GM12878 (cell line): ENCODE measurements at regions not wholly inside any gene's neighbourhood (a gene's known extent, or its start where the extent isn't known, plus 50 kb on each side); places are given as distances from the start of the nearest gene placed in this dataset.

Source experiments
- ATAC-seq: fragments of 200-7000 bp; cut with Tn5 transposase; 3 replicates; pipeline ENCODE4 v1.9.1; 2020; ENCODE audit warnings: mild to moderate bottlenecking, moderate library complexity
- BruUV-seq: library from RNA; stranded (reverse); fragments of 400-500 nt; replicated peaks from 2 replicates; lab custom pipeline; 2021; lab: Mats Ljungman, UMichigan
- CTCF ChIA-PET: fragments of 300-600 bp; sonication (Branson Sonifier 250); formaldehyde crosslinking; extraction: SDS; loops from one replicate; lab custom pipeline; 2021; ENCODE audit warnings: inconsistent platforms; lab: Yijun Ruan, JAX
- POLR2A ChIA-PET: fragments of 350-600 bp; formaldehyde crosslinking; extraction: SDS; loops from one replicate; lab custom pipeline; 2021; ENCODE audit warnings: inconsistent platforms; lab: Charles Lee
- RAD21 ChIA-PET: fragments of 300-600 bp; sonication (Branson Sonifier 250); formaldehyde crosslinking; loops from one replicate; lab custom pipeline; 2023; ENCODE audit warnings: antibody characterized with exemption; ENCODE audit not compliant: unreplicated experiment; lab: Charles Lee
- SMC1A ChIA-PET: fragments of 300-600 bp; sonication (Branson Sonifier 250); formaldehyde crosslinking; loops from one replicate; lab custom pipeline; 2023; ENCODE audit not compliant: unreplicated experiment, uncharacterized antibody; lab: Charles Lee
- DNase-seq: peaks from one replicate; pipeline ENCODE4 v3.0.0-alpha.2; 2011; ENCODE audit warnings: low read depth, low spot score
- FAIRE-seq: peaks from 3 replicates; lab custom pipeline; 2011; peaks lifted over from hg19 to GRCh38; lab: Jason Lieb, UNC
- H2AFZ ChIP-seq: 2 replicates; pipeline ENCODE4 v1.6.0; 2011; ENCODE audit warnings: low read depth, low read length, control low read depth; ENCODE audit not compliant: control insufficient read depth
- H3K27ac ChIP-seq: 2 replicates; pipeline ENCODE4 v1.5.1; 2011; ENCODE audit warnings: control low read depth; ENCODE audit not compliant: control insufficient read depth, insufficient read depth
- H3K27me3 ChIP-seq, 2 experiments: replicated peaks in 1 of 2; 2 replicates each; pipeline versions ENCODE4 v1.6.0 to v1.6.1; 2011; ENCODE audit warnings: low read length in 1 of 2; ENCODE audit not compliant: control insufficient read depth in 2 of 2, insufficient read depth in 2 of 2
- H3K36me3 ChIP-seq, 2 experiments: 2 replicates each; pipeline ENCODE4 v1.5.1; 2011; ENCODE audit warnings: low read length in 1 of 2; ENCODE audit not compliant: control insufficient read depth in 2 of 2, insufficient read depth in 2 of 2
- H3K4me1 ChIP-seq: 2 replicates; pipeline ENCODE4 v1.6.1; 2011; ENCODE audit warnings: mild to moderate bottlenecking, low read length, moderate library complexity, mixed read lengths; ENCODE audit not compliant: control insufficient read depth, insufficient read depth
- H3K4me2 ChIP-seq: 2 replicates; pipeline ENCODE4 v1.6.0; 2011; ENCODE audit warnings: control low read depth; ENCODE audit not compliant: control insufficient read depth, insufficient read depth
- H3K4me3 ChIP-seq: fragments of 200-600 bp; sonication (generic); 2 replicates; pipeline ENCODE4 v1.5.1; 2016
- H3K79me2 ChIP-seq: 2 replicates; pipeline ENCODE4 v1.6.0; 2011; ENCODE audit warnings: low read length; ENCODE audit not compliant: control insufficient read depth, insufficient read depth
- H3K9ac ChIP-seq: 2 replicates; pipeline ENCODE4 v1.8.0; 2011; ENCODE audit warnings: low read length, control low read depth, mixed read lengths; ENCODE audit not compliant: control insufficient read depth, insufficient read depth
- H3K9me3 ChIP-seq: replicated peaks from 3 replicates; pipeline ENCODE4 v1.5.1; 2011; ENCODE audit warnings: mild to moderate bottlenecking, low read length; ENCODE audit not compliant: control insufficient read depth, insufficient read depth
- H4K20me1 ChIP-seq: 2 replicates; pipeline ENCODE4 v1.6.0; 2011; ENCODE audit not compliant: control insufficient read depth, insufficient read depth
- ZNF384 ChIP-seq: IDR thresholded peaks from 2 replicates; pipeline ENCODE4 v1.6.1; 2012; ENCODE audit warnings: low read depth, mild to moderate bottlenecking, low read length, improper control_type of control experiment, borderline replicate concordance
- WGBS: methylation state at CpG from one replicate; pipeline ENCODE4 v1.1.6; 2016; ENCODE audit warnings: low lambda C conversion rate; ENCODE audit not compliant: insufficient replicate concordance, insufficient coverage; ENCODE audit errors: missing lambda C conversion rate; 5-methylcytosine and 5-hydroxymethylcytosine counted together
- in situ Hi-C: fragments of 300-500 bp; cut with MboI; formaldehyde crosslinking; loops from 9 replicates; pipeline ENCODE4 v1.14.3; 2018; ENCODE audit warnings: mixed read lengths
- intact Hi-C: fragments of 100-400 bp; cut with micrococcal nuclease; formaldehyde crosslinking; loops from one replicate; pipeline ENCODE4 v1.14.2; 2022; ENCODE audit not compliant: unreplicated experiment
- TF ChIP-seq, protein P1 (sequence below): fragments of 450-650 bp; IDR thresholded peaks from 2 replicates; pipeline ENCODE4 v1.6.1; 2018; ENCODE audit warnings: borderline replicate concordance, mild to moderate bottlenecking; ENCODE audit not compliant: partially characterized antibody
- TF ChIP-seq, protein P2 (sequence below): IDR thresholded peaks from 2 replicates; pipeline ENCODE4 v1.6.1; 2012; ENCODE audit warnings: improper control_type of control experiment, low read depth, low read length; ENCODE audit not compliant: insufficient replicate concordance

DNA sequence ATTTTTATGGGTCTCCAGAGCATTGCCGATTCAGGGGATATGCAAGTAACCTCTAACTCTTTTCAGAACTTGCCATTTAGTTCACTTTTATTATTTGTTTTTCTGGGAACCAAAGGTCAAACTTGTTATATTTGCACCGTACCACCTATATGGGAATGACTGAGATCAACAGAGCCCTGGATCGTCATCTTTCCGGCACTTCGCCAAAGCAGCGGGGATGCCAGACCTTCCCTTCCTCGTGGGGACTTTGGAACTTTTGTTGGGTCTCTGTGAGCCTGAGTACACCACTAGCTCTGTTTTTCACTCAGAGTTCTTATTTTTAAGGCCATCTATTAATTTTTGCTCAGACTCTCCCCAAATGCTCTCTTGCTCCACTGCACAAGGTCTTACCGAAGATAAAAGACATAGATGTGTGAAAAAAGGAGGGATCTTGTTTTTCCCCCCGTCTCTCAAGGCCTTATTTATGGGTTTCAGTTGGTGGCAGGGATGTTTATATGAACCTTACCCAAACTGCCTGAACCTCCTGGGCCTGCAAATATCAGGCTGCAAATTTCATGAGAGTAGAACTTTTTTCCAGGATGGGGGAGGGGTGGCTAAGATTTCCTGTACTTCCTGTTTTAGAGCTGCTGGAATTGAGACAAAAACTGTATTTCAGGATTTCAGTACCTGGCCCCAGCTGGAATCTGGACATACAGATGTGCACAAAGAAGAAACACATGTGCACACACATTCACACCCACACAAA is 350.3 kb downstream of the HRH4 start:
- Histone ChIP-seq H3K27ac (no peak overlapping the region), H3K27me3 (no peaks in the 10 kb centered on the region), H3K4me3 (no peak overlapping the region), H3K9me3 (no peaks in the 10 kb centered on the region), H3K79me2 (no peaks in the 10 kb centered on the region), H4K20me1 (no peaks in the 10 kb centered on the region), H3K4me1 (no peaks in the 10 kb centered on the region), H3K9ac (no peak overlapping the region), H3K4me2 (no peak overlapping the region), H3K36me3 (no peaks in the 10 kb centered on the region), H2AFZ (no peak overlapping the region)
- FAIRE-seq (no peak), DNase-seq (no peak), ATAC-seq (no peak)
- no TSS peak for BruUV-seq
- POLR2A ChIA-PET = no interaction called here
- intact Hi-C loops (no loop called here), in situ Hi-C loops (no loop called here)
- SMC1A ChIA-PET = no interaction called here
- CTCF ChIA-PET = no interaction called here
- WGBS = 47% methylated on average over 9 of the region's 9 CpGs
- no peak for TF ChIP-seq ZNF384
- TF ChIP-seq, protein P1, sequence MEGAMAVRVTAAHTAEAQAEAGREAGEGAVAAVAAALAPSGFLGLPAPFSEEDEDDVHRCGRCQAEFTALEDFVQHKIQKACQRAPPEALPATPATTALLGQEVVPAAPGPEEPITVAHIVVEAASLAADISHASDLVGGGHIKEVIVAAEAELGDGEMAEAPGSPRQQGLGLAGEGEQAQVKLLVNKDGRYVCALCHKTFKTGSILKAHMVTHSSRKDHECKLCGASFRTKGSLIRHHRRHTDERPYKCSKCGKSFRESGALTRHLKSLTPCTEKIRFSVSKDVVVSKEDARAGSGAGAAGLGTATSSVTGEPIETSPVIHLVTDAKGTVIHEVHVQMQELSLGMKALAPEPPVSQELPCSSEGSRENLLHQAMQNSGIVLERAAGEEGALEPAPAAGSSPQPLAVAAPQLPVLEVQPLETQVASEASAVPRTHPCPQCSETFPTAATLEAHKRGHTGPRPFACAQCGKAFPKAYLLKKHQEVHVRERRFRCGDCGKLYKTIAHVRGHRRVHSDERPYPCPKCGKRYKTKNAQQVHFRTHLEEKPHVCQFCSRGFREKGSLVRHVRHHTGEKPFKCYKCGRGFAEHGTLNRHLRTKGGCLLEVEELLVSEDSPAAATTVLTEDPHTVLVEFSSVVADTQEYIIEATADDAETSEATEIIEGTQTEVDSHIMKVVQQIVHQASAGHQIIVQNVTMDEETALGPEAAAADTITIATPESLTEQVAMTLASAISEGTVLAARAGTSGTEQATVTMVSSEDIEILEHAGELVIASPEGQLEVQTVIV = no peak
- TF ChIP-seq, protein P2, sequence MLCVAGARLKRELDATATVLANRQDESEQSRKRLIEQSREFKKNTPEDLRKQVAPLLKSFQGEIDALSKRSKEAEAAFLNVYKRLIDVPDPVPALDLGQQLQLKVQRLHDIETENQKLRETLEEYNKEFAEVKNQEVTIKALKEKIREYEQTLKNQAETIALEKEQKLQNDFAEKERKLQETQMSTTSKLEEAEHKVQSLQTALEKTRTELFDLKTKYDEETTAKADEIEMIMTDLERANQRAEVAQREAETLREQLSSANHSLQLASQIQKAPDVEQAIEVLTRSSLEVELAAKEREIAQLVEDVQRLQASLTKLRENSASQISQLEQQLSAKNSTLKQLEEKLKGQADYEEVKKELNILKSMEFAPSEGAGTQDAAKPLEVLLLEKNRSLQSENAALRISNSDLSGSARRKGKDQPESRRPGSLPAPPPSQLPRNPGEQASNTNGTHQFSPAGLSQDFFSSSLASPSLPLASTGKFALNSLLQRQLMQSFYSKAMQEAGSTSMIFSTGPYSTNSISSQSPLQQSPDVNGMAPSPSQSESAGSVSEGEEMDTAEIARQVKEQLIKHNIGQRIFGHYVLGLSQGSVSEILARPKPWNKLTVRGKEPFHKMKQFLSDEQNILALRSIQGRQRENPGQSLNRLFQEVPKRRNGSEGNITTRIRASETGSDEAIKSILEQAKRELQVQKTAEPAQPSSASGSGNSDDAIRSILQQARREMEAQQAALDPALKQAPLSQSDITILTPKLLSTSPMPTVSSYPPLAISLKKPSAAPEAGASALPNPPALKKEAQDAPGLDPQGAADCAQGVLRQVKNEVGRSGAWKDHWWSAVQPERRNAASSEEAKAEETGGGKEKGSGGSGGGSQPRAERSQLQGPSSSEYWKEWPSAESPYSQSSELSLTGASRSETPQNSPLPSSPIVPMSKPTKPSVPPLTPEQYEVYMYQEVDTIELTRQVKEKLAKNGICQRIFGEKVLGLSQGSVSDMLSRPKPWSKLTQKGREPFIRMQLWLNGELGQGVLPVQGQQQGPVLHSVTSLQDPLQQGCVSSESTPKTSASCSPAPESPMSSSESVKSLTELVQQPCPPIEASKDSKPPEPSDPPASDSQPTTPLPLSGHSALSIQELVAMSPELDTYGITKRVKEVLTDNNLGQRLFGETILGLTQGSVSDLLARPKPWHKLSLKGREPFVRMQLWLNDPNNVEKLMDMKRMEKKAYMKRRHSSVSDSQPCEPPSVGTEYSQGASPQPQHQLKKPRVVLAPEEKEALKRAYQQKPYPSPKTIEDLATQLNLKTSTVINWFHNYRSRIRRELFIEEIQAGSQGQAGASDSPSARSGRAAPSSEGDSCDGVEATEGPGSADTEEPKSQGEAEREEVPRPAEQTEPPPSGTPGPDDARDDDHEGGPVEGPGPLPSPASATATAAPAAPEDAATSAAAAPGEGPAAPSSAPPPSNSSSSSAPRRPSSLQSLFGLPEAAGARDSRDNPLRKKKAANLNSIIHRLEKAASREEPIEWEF = no peak
- RAD21 ChIA-PET = no interaction called here
